NCI-H524 treated with DMSO at 0.1 percent for 48 hours (cell line): ENCODE measurements at regions not wholly inside any gene's neighbourhood (a gene's known extent, or its start where the extent isn't known, plus 50 kb on each side); places are given as distances from the start of the nearest gene placed in this dataset.

Source experiments
- DNase-seq: peaks from one replicate; lab custom pipeline; 2025; lab: John Stamatoyannopoulos, UW

DNA sequence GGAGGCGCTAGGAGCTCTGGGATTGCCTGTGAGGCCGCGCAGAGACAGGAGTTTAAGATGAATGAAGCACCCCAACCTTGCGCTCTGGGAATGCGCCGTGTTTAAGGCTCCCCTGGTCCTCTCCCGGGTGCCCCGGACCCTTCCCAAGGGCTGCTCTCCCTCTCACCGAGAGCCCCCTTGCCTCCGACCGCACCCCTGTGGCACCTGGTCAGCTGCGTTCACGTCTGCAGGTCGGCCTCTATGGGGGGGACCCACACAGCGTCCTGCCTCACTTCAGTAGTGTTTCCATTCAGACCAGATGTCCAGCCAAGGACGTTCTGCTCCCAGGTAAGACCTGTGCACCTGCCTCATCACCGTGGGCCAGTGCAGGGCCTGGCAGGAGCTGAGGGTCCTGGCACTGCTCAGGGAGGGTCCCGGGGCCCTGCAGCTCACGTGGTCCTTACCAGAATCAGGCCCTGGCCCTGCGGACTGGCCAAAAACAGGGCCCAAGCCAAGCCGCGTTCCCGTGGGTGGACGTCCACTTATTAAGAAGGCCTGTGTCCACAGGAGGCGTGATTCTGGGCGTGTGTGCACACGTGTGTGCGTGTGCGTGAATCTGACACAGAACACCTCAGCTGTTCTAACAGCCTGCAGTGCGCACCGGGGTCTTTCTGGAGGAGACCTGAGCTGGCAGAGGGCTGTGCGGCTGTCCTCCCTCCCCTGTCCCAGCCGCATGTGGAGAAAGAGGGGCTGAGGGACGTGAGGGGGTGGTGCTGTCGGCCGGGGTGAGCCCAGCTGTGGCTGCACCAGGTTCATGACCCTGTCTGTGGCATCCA is 79.9 kb upstream of the BHLHE23 start:
- DNase-seq: no peak

DNA sequence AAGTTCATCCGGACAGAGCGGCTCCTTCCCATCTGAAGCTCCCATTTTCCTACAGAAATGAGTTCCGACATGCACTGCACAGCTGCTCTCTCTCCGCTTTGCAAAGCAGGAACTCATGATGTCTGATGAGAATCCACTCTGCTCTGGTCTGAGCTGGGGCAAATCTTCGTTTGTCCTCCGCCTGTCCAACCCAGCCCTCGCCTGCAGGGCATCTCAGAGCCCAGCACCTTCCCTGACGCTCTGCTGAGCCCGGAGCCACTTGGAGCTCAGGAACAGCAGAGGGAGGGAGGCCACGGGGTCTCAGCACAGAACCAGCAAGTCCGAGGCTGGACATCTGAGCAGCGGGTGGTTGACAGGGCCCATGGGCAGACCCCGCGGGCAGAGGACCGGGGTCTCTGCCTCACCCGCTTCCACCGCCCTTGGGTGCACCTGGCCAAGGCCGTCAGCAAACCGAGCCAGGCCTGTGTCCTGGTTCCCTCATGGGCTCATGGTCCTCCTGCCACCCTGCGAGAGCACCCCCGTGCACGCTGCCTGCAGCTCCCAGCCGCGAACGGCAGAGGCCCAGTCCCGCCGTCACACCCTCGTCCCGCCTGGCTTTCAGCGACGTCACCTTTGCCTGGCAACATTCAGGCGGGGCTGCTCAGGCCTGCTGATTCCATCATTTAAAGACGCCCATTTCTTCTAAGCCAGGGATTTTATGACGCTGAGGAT is 78.5 kb upstream of the BHLHE23 start:
- DNase-seq: no peak

DNA sequence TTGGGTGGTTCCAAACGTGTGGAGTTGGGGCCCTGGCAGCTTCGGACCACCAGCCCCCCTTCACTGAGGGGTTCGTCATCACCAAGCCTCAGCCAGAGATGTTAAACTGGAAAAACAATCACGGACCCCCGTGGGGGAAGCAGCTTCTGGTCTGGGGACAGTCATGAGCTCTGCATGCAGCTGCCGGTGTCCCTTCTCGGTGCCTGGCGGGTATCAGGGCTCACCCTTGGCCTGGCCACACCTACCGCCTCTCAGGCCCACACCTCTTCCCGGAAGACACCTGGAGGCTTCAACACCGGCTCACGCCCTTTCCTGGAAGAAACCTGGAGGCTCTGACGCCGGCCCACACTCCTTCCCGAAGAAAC is 77.8 kb upstream of the BHLHE23 start:
- no peak for DNase-seq

DNA sequence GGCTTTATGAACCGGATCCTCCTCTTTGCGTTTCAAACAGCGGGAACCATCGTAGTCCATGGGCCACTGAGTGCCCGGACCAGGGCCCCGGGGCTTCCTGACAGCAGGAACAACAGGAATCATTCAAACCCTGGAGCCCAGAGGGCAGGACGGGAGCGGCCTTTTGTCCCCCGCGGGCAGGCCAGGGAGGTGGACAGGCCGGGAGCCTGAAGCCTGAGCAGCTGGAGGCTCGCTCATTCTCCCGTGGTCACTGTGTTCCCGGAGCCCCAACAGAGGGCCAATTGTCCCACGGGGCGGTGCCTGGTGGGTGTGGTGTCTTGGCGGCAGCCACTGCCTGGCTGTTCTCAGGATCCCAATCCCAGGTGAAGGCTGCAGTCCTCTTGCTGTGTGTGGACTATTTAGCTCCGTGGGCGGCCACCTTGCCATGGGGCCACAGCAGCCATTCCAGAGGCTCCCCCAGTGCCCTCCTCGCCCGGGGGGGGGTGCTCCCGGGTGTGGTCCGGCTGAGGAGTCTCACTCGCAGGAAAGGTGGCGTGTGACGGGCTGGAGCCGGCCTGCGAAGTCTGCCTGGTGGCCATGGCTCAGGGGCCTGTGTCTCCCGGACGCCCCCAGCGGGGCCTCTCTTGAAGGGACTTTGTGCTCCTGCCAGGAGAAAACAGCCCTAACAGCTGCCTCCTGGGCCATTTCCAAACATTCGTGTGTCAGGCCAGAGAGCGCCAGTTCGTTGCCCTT is 77.2 kb upstream of the BHLHE23 start:
- no peak for DNase-seq

DNA sequence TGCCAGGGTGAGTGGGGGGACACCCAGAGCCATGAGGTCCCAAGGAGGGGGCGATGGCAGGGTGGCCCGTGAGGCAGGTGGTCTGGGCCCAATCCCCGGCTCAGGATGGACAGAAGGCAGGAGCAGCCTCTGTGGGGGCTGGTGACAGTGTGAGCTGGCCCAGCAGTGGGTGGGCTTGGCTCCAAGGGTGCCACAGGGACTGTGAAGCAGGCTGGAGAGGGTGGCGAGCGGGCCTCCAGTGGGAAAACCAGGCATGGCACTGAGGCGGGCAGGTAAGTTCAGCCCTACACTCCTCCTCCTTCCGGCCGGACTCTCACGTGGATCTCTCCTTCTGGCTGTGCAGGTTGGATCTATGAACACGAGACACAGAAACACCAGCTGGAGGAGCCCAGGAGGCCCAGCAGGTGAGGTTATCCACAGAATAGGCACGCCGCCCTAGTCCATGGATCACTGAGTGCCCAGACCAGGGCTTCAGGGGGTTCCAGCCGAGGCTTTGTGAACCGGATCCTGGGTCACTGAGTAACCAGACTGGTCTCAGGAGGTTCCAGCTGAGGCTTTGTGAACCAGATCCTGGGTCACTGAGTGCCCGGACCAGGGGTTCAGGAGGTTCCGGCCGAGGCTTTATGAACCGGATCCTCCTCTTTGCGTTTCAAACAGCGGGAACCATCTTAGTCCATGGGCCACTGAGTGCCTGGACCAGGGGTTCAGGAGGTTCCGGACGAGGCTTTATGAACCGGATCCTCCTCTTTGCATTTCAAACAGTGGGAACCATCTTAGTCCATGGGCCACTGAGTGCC is 76.4 kb upstream of the BHLHE23 start:
- no peak for DNase-seq

DNA sequence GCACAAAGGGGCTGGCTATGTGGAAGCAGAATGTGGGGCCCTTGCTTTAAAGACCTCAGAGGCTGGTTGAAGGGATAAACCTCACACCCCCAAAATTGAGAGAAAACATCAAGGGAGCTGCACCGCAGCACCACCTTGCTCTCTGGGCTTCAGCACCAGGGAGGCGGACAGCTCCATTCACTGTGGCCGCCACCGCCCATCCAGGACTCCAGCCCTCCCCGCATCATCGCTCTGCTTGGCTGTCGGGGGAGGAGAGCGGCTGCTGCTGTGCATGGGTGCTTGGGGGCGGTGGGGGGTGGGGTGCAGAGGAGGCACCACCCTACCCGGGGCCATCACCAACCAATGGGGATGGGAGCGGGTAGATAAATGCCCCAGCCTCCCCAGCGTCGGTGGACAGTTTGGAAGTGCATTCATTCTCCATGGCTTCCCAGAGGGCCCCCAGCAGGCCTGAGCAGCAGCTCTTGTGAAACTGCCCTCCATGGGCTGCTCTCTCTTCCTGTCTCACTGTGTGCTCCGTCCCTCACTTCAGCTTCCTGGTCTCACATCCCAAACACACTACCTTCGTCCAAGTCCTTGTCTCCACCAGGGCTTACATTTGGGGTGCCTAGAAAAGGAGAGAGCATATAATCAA is 75.7 kb upstream of the BHLHE23 start:
- DNase-seq: no peak

DNA sequence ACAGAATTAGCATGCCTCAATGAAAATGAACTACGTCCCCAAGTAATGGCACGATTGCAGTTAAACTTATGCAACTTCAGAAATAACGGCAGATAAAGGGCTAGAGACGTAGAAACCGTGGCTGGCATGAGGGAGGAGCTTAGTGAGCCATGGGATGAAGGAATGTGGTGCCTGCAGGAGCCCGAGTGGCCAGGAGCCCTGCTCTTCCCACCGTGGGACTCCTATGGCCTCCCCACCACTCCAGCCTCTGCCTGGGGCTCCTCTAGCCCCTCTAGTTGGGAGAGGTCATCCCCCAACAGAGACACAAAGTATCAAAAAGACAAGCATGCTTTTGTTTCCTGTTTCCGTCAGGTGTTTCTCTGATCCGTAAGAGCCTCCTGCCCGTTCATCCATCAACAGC is 75.1 kb upstream of the BHLHE23 start:
- no peak for DNase-seq

DNA sequence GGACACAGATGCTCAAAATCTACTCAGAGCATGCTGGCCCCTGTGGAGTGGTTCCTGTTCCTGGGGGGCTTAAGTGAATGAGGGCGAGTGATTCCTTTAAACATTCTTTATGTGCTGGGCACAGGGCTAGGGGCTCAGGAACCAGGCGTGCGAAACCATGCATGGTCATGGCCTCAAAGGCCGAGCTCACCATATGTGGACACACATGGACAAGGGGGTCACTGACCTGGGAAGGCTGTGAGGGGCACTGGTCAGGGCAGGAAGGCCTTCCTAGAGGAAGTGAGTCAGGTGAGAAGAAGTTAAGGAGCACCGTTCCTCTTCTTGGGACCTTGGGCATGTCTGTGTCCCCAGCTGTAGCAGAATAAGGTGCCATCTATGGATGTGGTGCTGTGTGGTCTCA is 74.6 kb upstream of the BHLHE23 start:
- no peak for DNase-seq

DNA sequence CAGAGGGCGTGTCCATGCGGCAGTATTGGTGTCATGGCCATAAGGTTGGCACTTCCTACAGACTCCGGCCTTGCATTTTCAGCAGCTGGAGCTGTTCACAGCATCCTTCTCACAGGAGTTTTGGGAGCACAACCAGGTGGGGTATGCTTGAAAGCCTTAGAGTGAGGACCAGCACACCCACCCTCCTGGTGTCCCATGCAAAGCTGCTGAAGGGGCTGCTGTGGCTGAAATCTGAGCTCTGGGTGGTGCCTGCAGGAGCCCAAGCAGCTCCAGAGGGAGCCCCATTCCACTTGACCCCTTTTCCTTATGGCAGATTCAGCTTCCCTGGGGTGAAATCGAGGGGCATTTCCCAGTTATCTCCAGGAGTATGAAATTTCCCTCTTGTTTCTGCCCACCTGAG is 74.0 kb upstream of the BHLHE23 start:
- DNase-seq: no peak

DNA sequence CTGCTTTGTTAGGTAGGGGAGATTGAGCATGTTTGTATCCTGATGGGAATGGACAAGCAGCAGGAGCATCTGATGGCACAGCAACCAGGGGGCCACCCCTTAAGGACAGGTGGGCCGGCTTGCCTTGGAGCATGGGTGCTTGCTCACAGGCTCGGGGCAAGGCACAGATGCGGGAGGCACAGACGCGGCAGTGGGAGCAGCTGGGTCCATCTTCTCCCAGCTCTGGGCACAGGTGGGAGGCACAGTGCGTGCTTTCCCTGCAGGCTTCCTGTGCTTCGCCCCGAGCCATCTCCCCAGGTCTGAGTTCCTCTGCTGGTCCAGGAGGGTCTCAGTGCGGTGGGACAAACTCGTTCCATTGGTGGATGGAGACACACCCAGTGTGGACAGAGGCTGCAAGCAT is 73.6 kb upstream of the BHLHE23 start:
- no peak for DNase-seq

DNA sequence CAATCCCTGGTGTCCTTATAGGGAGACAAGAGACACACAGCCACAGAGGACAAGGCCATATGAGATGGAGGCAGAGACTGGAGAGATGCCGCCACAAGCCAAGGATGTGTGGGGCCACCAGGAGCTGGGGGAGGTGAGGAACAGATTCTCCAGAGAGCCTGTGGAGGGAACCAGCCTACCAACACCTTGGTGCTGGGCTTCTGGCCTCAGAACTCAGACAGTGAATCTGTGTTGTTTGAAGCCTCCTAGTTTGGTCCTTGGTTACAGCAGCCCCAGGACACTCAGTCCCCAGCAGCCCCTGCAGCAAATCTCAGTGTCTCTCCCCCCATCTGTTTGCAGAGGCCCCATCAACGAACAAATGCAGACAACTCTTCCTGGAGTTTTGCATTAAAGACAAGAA is 73.2 kb upstream of the BHLHE23 start:
- DNase-seq: no peak

DNA sequence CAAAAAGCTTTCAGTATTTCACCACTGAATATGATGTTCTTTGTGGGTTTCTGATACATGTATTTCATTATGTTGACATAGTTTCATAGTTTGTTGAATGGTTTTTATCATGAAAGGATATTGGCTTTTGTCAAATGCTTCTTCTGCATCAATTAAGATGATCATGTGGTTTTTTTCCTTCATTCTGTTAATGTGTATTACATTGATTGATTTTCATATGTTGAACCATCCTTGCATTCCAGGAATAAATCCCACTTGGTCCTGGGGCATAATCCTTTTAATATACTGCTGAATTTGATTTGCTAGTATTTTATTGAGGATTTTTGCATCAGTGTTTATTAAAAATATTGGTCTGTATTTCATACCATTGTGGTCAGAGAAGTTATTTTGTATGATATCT is 70.9 kb upstream of the BHLHE23 start:
- DNase-seq: no peak

DNA sequence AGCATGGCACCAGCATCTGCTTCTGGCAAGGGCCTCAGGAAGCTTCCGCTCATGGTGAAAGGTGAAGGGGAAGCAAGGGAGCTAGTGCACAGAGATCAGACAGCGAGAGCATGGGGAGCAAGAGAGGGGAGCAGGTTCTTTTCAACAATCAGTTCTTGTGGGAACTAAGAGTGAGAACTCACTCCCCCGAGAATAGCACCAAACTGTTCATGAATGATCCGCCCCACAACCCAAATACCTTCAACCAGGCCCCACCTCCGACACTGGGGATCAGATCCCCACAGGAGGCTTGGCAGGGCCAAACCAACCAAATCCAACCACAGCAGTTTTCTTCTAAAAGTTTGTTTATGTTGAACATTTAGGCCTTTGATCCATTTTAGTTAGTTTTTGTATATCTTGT is 69.7 kb upstream of the BHLHE23 start:
- DNase-seq: no peak

DNA sequence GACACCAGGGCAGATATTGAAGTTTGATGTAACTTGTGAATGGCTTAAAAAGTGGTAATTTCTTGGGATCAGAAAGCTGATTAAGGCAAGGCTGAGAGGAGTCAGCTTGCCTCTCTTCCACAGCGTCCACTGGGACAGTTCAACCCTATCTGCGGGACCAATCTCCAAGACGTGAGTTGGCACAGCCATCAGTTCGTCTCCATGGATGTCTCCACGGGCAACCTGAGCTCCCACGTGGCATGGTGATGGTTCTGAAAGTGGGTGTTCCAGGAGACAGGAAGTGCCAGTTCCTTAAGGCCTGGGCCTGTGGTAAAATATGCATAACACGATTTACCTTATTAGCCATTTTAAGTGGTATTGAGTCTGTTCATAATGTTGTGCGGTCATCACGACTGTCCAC is 67.9 kb upstream of the BHLHE23 start:
- no peak for DNase-seq

DNA sequence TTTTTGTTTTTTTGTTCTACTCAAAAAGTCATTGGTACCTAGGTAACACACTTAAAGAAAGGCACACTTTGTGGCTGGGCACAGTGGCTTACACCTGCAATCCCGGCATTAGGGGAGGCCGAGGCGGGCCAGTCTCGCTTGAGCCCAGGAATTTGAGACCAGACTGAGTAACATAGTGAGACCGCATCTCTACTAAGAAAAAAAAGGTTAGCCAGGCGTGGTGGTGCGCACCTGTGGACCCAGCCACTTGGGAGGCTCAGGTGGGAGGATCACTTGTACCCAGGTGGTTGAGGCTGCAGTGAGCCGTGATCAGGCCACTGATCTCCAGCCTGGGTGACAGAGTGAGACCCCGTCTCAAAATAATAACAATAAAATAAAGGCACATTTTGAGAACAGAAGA is 67.4 kb upstream of the BHLHE23 start:
- no peak for DNase-seq

DNA sequence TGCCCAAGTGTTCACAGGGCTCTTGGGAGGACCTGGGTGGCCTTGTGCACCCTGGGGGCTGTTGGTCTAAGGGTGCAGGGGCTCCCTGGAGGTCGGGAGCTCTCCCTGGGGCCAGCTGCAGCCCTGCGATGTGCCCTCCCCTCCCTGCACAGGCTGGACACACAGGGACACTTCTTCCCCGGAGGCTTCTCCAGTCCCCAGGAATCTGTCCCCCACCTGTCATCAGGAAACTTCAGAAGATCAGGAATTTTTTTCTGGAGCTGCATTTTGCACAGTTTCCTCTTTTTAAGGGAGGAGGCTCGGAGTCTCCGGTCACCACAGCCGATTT is 66.9 kb upstream of the BHLHE23 start:
- DNase-seq: no peak

DNA sequence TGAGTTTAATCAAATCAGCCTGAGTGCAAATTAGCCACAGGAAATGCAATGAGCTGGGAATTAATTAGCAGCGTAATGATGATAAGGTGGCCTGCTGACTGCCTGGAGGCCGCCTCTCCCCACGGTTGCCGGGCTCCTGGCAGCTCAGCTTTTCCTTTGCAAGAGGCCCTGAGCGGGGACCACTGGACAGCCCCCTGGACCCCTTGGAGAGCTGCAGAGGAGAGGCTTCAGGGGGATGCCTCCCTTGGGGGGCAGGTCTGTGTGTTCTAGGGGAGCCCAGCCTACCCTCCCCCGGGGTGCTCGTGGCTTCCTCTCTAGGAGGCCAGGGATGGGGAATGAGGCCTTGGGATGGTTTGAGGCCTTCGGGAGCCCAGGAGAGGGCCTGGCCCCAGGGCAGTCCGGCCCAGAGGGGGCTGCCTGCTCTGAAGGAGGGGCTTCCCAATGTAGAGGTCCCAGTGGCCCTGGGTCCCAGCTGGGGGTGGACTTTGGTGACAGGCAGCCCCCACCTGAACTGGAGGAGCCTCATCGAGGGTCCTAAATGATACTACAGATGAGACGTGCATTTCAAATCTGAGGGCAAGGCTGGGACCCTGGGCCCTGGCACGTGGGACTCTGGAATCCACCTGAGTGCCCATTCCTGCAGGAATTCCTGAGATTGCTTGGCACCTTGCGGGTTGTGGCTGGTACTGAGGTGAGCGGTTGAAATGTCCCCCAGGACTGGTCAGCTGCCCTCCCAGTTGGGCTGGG is 66.4 kb upstream of the BHLHE23 start:
- no peak for DNase-seq

DNA sequence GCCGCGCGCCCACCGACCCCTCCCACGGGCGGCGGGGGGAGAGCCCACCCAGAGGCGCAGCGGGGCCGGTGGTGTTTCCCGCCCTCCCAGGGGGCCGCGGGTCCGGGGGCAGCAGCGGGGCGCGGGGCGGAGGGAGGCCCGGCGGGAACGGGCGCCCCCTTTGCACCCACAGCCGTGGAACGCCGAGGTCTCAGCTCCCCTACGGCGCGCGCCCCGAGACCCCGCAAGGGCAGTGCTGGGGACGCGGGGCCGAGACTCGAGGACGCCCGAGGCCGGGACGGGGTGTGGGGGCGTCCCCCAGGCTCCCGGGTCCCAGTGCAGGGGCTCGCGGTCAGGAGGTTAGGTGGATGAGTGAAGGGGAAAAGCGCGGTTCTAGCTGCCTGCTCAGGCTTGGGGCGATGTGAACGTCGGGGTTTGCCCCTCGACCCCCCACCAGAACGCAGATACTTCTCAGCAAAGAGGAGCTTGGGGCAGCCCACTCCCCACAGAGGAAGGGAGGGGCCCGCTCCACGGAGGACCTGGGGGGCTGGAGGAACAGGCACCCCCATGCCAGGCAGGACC is 65.5 kb upstream of the BHLHE23 start:
- DNase-seq: no peak

DNA sequence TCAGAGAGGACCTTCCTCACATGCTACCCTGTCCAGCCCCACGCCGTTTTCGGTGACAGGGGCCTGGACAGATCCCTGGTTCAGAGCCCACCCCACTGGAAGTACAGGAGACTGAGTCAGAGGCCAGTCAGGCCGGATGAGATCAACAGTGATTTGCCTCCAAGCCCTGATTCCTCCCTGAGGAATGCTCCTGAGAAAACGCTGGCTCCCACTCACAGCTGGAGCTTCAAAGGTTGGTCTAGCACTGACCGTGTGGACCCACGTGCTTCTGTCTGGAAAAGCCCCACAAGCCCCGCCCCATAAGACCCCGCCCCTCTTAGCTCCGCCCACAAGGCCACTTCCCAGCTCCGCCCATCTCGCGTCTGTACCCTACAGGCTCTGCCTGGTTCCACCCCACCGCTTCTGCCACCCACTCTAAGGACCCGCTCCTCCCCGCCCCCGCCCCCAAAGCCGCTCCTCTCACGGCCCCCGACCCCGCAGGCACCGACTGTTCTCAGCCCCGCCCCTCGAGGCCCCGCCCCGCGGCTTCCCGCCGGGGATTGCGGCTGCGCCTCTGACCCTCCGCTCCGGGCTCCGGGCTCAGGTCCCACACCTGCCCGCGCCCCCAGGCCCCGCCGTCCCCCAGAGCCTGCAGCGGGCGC is 64.9 kb upstream of the BHLHE23 start:
- DNase-seq: no peak

DNA sequence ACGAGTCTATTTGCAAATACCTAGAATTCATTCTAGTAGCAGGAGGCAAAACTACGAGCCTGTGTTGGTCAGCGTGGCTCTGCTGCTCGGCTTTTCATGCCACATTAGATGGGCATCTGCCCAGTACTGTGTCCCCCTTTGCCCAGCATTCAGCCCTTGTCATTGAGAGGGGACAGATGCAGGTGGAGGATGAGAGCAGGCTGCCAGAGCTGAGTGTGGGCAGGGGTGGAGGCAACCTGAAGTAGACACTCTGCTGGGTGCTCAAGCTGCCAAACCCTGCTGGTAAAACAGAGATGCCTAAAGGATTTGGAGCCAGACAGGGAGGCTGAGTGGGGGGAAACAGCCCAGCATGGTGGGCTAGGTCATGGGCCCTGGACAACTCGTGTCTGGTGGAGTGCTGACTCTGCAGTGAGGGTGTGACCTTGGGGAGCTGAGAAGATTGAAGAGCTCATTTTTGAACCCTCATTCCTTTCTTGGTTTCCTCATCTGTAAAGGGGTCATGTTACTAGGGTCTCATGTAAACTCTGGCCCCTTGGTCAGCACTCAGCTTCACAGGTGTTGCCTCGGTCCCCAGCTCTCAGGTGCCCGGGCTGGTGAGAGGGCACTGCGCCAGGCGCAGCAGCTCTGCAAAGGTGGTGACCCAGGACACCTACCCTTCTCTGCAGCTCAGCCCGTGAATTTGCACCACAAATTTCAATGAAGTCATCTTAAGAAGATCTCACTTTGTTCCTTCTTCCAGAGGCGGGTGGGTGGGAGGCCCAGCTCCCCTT is 64.2 kb upstream of the BHLHE23 start:
- no peak for DNase-seq
